GM23338 (cell line): ENCODE measurements at regions not wholly inside any gene's neighbourhood (a gene's known extent, or its start where the extent isn't known, plus 50 kb on each side); places are given as distances from the start of the nearest gene placed in this dataset.

Experiments
- ATAC-seq: fragments of 200-7000 bp; cut with Tn5 transposase; 3 replicates; pipeline ENCODE4 v1.9.1; 2020
- DNase-seq: peaks from one replicate; pipeline ENCODE4 v3.0.0-alpha.2; 2015; ENCODE audit warnings: low spot score
- H2AFZ ChIP-seq: fragments of 200-600 bp; sonication (generic); 2 replicates; pipeline ENCODE4 v1.8.0; 2016; ENCODE audit warnings: antibody characterized with exemption, mild to moderate bottlenecking, moderate library complexity
- H3F3A ChIP-seq: fragments of 200-600 bp; sonication (generic); replicated peaks from 2 replicates; pipeline ENCODE4 v1.8.0; 2017; ENCODE audit warnings: antibody characterized with exemption, mixed run types, low read depth
- H3K27ac ChIP-seq: fragments of 200-600 bp; sonication (generic); 2 replicates; pipeline ENCODE4 v1.6.1; 2016; ENCODE audit warnings: low read depth
- H3K27me3 ChIP-seq: fragments of 200-600 bp; sonication (generic); 2 replicates; pipeline ENCODE4 v1.8.0; 2016; ENCODE audit warnings: mild to moderate bottlenecking, mixed run types, moderate library complexity; ENCODE audit not compliant: insufficient read depth
- H3K36me3 ChIP-seq: fragments of 200-600 bp; sonication (generic); 2 replicates; pipeline ENCODE4 v1.8.0; 2016; ENCODE audit warnings: mild to moderate bottlenecking; ENCODE audit not compliant: insufficient read depth
- H3K4me1 ChIP-seq: fragments of 200-600 bp; sonication (generic); 2 replicates; pipeline ENCODE4 v1.8.0; 2016; ENCODE audit warnings: mild to moderate bottlenecking, moderate library complexity; ENCODE audit not compliant: insufficient read depth
- H3K4me2 ChIP-seq: fragments of 200-600 bp; sonication (generic); 2 replicates; pipeline ENCODE4 v1.7.1; 2017; ENCODE audit warnings: mixed run types
- H3K4me3 ChIP-seq: fragments of 200-600 bp; sonication (generic); 2 replicates; pipeline ENCODE4 v1.6.1; 2016; ENCODE audit warnings: mixed run types
- H3K79me2 ChIP-seq: fragments of 200-600 bp; sonication (generic); replicated peaks from 2 replicates; pipeline ENCODE4 v1.8.0; 2017; ENCODE audit warnings: mild to moderate bottlenecking; ENCODE audit not compliant: insufficient read depth
- H3K9me2 ChIP-seq: fragments of 200-600 bp; sonication (generic); 2 replicates; pipeline ENCODE4 v1.8.0; 2017; ENCODE audit not compliant: insufficient read depth
- H4K20me1 ChIP-seq: fragments of 200-600 bp; sonication (generic); replicated peaks from 2 replicates; pipeline ENCODE4 v1.8.0; 2017; ENCODE audit warnings: mild to moderate bottlenecking; ENCODE audit not compliant: insufficient read depth
- H3K27ac Mint-ChIP-seq: 2 replicates; pipeline ENCODE4 v1.8.0; 2020; ENCODE audit warnings: inconsistent platforms, mild to moderate bottlenecking, moderate library complexity, mixed read lengths
- H3K27me3 Mint-ChIP-seq: 3 replicates; pipeline ENCODE4 v1.8.0; 2022; ENCODE audit warnings: low read depth, mild to moderate bottlenecking, moderate library complexity, mixed read lengths, inconsistent platforms; ENCODE audit not compliant: insufficient read depth, poor library complexity
- H3K36me3 Mint-ChIP-seq: 3 replicates; pipeline ENCODE4 v1.8.0; 2021; ENCODE audit warnings: low read depth, mild to moderate bottlenecking, inconsistent platforms, moderate library complexity, mixed read lengths
- H3K4me1 Mint-ChIP-seq: 3 replicates; pipeline ENCODE4 v1.8.0; 2020; ENCODE audit warnings: mild to moderate bottlenecking, inconsistent platforms, mixed read lengths
- H3K4me3 Mint-ChIP-seq: 3 replicates; pipeline ENCODE4 v1.8.0; 2021; ENCODE audit warnings: moderate library complexity, mild to moderate bottlenecking, inconsistent platforms, mixed read lengths
- H3K9me3 Mint-ChIP-seq: 3 replicates; pipeline ENCODE4 v1.8.0; 2020; ENCODE audit warnings: moderate library complexity, mild to moderate bottlenecking, inconsistent platforms, mixed read lengths
- EZH2 ChIP-seq: fragments of 200-600 bp; sonication (generic); IDR thresholded peaks from one replicate; pipeline ENCODE4 v1.8.0; 2017; ENCODE audit warnings: antibody characterized with exemption, mild to moderate bottlenecking, low read depth; ENCODE audit not compliant: unreplicated experiment
- JUNB ChIP-seq: IDR thresholded peaks from one replicate; pipeline ENCODE4 v1.6.1; 2016; ENCODE audit warnings: antibody characterized with exemption; ENCODE audit not compliant: unreplicated experiment
- STAT1 ChIP-seq: IDR thresholded peaks from one replicate; pipeline ENCODE4 v1.6.1; 2016; ENCODE audit warnings: antibody characterized with exemption; ENCODE audit not compliant: unreplicated experiment
- ZNF114 ChIP-seq: fragments of 250-450 bp; sonication (Bioruptor Pico); IDR thresholded peaks from 2 replicates; pipeline ENCODE4 v1.5.0; 2020; ENCODE audit warnings: mild to moderate bottlenecking, moderate library complexity
- ZNF331 ChIP-seq: fragments of 250-450 bp; sonication (Bioruptor Pico); IDR thresholded peaks from 2 replicates; pipeline ENCODE4 v1.5.0; 2020; ENCODE audit warnings: low read depth, mild to moderate bottlenecking, moderate library complexity
- TF ChIP-seq, protein P1 (sequence below): fragments of 250-450 bp; sonication (Bioruptor Pico); IDR thresholded peaks from 2 replicates; pipeline ENCODE4 v1.5.0; 2020; ENCODE audit warnings: mild to moderate bottlenecking, moderate library complexity
- TF ChIP-seq, protein P2 (sequence below): IDR thresholded peaks from one replicate; pipeline ENCODE4 v1.6.1; 2018; ENCODE audit warnings: antibody characterized with exemption; ENCODE audit not compliant: unreplicated experiment

DNA sequence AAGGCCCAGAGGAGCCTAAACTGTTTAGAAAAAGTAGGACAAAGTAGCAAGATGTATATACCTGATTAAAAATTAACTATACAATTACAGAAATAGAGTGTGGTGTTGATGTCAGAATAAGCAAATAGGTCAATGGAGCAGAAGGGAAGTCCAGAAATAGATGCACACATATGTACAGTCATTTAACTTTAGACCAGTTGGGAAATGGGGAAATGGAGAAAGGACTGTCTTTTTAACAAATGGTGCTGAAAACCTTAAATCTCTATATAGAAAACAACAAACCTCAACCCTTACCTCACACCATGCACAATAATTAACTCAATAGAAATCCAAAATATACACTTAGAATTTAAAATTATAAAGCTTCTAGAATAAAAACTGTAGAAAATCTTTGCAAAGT lies 72.2 kb downstream of the CH25H start (continued):
- TF ChIP-seq, protein P1, sequence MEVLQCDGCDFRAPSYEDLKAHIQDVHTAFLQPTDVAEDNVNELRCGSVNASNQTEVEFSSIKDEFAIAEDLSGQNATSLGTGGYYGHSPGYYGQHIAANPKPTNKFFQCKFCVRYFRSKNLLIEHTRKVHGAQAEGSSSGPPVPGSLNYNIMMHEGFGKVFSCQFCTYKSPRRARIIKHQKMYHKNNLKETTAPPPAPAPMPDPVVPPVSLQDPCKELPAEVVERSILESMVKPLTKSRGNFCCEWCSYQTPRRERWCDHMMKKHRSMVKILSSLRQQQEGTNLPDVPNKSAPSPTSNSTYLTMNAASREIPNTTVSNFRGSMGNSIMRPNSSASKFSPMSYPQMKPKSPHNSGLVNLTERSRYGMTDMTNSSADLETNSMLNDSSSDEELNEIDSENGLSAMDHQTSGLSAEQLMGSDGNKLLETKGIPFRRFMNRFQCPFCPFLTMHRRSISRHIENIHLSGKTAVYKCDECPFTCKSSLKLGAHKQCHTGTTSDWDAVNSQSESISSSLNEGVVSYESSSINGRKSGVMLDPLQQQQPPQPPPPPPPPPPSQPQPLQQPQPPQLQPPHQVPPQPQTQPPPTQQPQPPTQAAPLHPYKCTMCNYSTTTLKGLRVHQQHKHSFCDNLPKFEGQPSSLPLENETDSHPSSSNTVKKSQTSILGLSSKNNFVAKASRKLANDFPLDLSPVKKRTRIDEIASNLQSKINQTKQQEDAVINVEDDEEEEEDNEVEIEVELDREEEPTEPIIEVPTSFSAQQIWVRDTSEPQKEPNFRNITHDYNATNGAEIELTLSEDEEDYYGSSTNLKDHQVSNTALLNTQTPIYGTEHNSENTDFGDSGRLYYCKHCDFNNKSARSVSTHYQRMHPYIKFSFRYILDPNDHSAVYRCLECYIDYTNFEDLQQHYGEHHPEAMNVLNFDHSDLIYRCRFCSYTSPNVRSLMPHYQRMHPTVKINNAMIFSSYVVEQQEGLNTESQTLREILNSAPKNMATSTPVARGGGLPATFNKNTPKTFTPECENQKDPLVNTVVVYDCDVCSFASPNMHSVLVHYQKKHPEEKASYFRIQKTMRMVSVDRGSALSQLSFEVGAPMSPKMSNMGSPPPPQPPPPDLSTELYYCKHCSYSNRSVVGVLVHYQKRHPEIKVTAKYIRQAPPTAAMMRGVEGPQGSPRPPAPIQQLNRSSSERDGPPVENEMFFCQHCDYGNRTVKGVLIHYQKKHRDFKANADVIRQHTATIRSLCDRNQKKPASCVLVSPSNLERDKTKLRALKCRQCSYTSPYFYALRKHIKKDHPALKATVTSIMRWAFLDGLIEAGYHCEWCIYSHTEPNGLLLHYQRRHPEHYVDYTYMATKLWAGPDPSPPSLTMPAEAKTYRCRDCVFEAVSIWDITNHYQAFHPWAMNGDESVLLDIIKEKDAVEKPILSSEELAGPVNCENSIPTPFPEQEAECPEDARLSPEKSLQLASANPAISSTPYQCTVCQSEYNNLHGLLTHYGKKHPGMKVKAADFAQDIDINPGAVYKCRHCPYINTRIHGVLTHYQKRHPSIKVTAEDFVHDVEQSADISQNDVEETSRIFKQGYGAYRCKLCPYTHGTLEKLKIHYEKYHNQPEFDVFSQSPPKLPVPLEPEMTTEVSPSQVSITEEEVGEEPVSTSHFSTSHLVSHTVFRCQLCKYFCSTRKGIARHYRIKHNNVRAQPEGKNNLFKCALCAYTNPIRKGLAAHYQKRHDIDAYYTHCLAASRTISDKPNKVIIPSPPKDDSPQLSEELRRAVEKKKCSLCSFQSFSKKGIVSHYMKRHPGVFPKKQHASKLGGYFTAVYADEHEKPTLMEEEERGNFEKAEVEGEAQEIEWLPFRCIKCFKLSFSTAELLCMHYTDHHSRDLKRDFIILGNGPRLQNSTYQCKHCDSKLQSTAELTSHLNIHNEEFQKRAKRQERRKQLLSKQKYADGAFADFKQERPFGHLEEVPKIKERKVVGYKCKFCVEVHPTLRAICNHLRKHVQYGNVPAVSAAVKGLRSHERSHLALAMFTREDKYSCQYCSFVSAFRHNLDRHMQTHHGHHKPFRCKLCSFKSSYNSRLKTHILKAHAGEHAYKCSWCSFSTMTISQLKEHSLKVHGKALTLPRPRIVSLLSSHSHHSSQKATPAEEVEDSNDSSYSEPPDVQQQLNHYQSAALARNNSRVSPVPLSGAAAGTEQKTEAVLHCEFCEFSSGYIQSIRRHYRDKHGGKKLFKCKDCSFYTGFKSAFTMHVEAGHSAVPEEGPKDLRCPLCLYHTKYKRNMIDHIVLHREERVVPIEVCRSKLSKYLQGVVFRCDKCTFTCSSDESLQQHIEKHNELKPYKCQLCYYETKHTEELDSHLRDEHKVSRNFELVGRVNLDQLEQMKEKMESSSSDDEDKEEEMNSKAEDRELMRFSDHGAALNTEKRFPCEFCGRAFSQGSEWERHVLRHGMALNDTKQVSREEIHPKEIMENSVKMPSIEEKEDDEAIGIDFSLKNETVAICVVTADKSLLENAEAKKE (CRISPR knock-in tag), result no peak
- no peak for TF ChIP-seq JUNB
- no peak for TF ChIP-seq ZNF331 (CRISPR knock-in tag)
- TF ChIP-seq ZNF114 (CRISPR knock-in tag), result no peak
- TF ChIP-seq, protein P2, sequence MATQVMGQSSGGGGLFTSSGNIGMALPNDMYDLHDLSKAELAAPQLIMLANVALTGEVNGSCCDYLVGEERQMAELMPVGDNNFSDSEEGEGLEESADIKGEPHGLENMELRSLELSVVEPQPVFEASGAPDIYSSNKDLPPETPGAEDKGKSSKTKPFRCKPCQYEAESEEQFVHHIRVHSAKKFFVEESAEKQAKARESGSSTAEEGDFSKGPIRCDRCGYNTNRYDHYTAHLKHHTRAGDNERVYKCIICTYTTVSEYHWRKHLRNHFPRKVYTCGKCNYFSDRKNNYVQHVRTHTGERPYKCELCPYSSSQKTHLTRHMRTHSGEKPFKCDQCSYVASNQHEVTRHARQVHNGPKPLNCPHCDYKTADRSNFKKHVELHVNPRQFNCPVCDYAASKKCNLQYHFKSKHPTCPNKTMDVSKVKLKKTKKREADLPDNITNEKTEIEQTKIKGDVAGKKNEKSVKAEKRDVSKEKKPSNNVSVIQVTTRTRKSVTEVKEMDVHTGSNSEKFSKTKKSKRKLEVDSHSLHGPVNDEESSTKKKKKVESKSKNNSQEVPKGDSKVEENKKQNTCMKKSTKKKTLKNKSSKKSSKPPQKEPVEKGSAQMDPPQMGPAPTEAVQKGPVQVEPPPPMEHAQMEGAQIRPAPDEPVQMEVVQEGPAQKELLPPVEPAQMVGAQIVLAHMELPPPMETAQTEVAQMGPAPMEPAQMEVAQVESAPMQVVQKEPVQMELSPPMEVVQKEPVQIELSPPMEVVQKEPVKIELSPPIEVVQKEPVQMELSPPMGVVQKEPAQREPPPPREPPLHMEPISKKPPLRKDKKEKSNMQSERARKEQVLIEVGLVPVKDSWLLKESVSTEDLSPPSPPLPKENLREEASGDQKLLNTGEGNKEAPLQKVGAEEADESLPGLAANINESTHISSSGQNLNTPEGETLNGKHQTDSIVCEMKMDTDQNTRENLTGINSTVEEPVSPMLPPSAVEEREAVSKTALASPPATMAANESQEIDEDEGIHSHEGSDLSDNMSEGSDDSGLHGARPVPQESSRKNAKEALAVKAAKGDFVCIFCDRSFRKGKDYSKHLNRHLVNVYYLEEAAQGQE, result no peak
- TF ChIP-seq STAT1, result no peak

DNA sequence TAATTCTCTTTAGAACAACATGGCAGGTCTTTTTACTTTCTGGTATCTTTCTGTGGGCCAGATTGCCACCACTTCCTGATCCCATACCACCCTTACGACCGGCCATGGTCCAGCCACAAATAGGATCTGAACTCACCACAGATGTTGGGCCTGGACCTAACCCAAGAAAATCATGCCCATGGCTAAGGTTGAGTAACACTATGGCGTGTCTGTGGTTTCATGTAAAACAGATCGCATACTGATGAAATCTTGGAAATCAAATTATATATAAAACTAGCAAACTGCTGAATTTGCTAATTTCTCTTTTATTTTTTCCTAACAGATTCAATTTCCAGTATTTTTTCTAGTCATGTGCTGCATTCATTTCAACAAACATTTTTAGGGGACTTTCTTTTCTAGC lies 77.2 kb downstream of the CH25H start:
- Mint-ChIP-seq H3K4me1 (no peaks in the 10 kb centered on the region), H3K4me3 (no peak overlapping the region)
- H3K4me2 ChIP-seq, result no peak overlapping the region
- TF ChIP-seq, protein P1 (CRISPR knock-in tag), result no peak
- no peak for TF ChIP-seq EZH2

More for the DNA sequence above, 77.2 kb downstream of the CH25H start:
- DNase-seq (no peak), ATAC-seq (no peak)
- Mint-ChIP-seq H3K9me3 (no peaks in the 10 kb centered on the region), H3K27me3 (no peaks in the 10 kb centered on the region), H3K27ac (no peak overlapping the region), H3K36me3 (no peaks in the 10 kb centered on the region)
- Histone ChIP-seq H3K36me3 (no peaks in the 10 kb centered on the region), H3K27me3 (no peaks in the 10 kb centered on the region), H3F3A (no peaks in the 10 kb centered on the region), H3K4me3 (no peak overlapping the region), H2AFZ (no peak overlapping the region), H3K4me1 (no peaks in the 10 kb centered on the region), H3K27ac (no peak overlapping the region), H3K79me2 (no peaks in the 10 kb centered on the region), H4K20me1 (no peaks in the 10 kb centered on the region), H3K9me2 (no peaks in the 10 kb centered on the region)
